Thymus (tissue), 11 donors: ENCODE measurements at regions not wholly inside any gene's neighbourhood (a gene's known extent, or its start where the extent isn't known, plus 50 kb on each side); places are given as distances from the start of the nearest gene placed in this dataset.

Source experiments
- DNase-seq, 9 donors: peaks; one replicate each; pipeline ENCODE4 v3.0.0-alpha.2; 2013; ENCODE audit warnings: low spot score in 9 of 9, low read depth in 6 of 9, missing footprints in 1 of 9
- H3K27ac ChIP-seq, 2 donors: one replicate each; pipeline ENCODE4 v1.5.1; 2013; ENCODE audit warnings: control low read depth in 1 of 2, low read depth in 1 of 2, low read length in 1 of 2, mild to moderate bottlenecking in 1 of 2, moderate library complexity in 1 of 2
- H3K27me3 ChIP-seq, 2 donors: one replicate each; pipeline ENCODE4 v1.5.1; 2013; ENCODE audit warnings: low read length in 1 of 2; ENCODE audit not compliant: control insufficient read depth in 2 of 2, insufficient read depth in 1 of 2
- H3K36me3 ChIP-seq, 2 donors: one replicate each; pipeline ENCODE4 v1.5.1; 2013; ENCODE audit warnings: low read length in 1 of 2, mild to moderate bottlenecking in 1 of 2, moderate library complexity in 1 of 2; ENCODE audit not compliant: control insufficient read depth in 2 of 2, insufficient read depth in 2 of 2
- H3K4me1 ChIP-seq, 2 donors: one replicate each; pipeline ENCODE4 v1.5.1; 2013; ENCODE audit warnings: low read length in 2 of 2; ENCODE audit not compliant: control insufficient read depth in 2 of 2, insufficient read depth in 2 of 2
- H3K4me3 ChIP-seq, 2 donors: one replicate each; pipeline ENCODE4 v1.5.1; 2013; ENCODE audit warnings: low read length in 2 of 2, control low read depth in 1 of 2, mild to moderate bottlenecking in 1 of 2
- H3K9me3 ChIP-seq, 2 donors: one replicate each; pipeline ENCODE4 v1.5.1; 2013; ENCODE audit warnings: low read length in 1 of 2, mild to moderate bottlenecking in 1 of 2; ENCODE audit not compliant: control insufficient read depth in 2 of 2, insufficient read depth in 1 of 2
- WGBS: extraction: QIAGEN DNeasy Blood & Tissue Kit; methylation state at CpG from one replicate; pipeline ENCODE4 v1.1.7; 2013; 5-methylcytosine and 5-hydroxymethylcytosine counted together
- donor health status: healthy.

- Histone ChIP-seq H3K9me3 (no peaks in the 10 kb centered on the region), H3K4me1 (no peaks in the 10 kb centered on the region), H3K27ac (no peak overlapping the region), H3K27me3 (no peaks in the 10 kb centered on the region), H3K4me3 (no peak overlapping the region), H3K36me3 (no peaks in the 10 kb centered on the region)
- 88% methylated on average over 1 of the region's 1 CpG for WGBS
- DNase-seq, result no peak
Observed at GRCh38 chr2:47645246-47645645, 74.5 kb upstream of the KCNK12 start.

GRCh38 chr2:47644351-47644750 lies 73.6 kb upstream of the KCNK12 start:
- no peak overlapping the region for H3K27ac ChIP-seq
- no peaks in the 10 kb centered on the region for H3K9me3 ChIP-seq
- 93% methylated on average over 4 of the region's 4 CpGs for WGBS
- no peak for DNase-seq
- no peaks in the 10 kb centered on the region for H3K36me3 ChIP-seq
- no peaks in the 10 kb centered on the region for H3K27me3 ChIP-seq
- no peaks in the 10 kb centered on the region for H3K4me1 ChIP-seq
- H3K4me3 ChIP-seq, result no peak overlapping the region

GRCh38 chr2:47641366-47641765 lies 70.6 kb upstream of the KCNK12 start:
- H3K27ac ChIP-seq, result no peak overlapping the region
- WGBS, result 96% methylated on average over 2 of the region's 2 CpGs
- no peak for DNase-seq
- no peak overlapping the region for H3K4me3 ChIP-seq
- no peaks in the 10 kb centered on the region for H3K9me3 ChIP-seq
- H3K27me3 ChIP-seq, result no peaks in the 10 kb centered on the region
- H3K4me1 ChIP-seq, result no peaks in the 10 kb centered on the region
- H3K36me3 ChIP-seq, result no peaks in the 10 kb centered on the region

- no peak overlapping the region for H3K27ac ChIP-seq
- H3K36me3 ChIP-seq, result no peaks in the 10 kb centered on the region
- no peak overlapping the region for H3K4me3 ChIP-seq
- H3K9me3 ChIP-seq, result no peaks in the 10 kb centered on the region
- H3K4me1 ChIP-seq, result no peaks in the 10 kb centered on the region
- H3K27me3 ChIP-seq, result no peaks in the 10 kb centered on the region
- no peak for DNase-seq
- 92% methylated on average over 3 of the region's 3 CpGs for WGBS
Observed at GRCh38 chr2:47640356-47640755, 69.6 kb upstream of the KCNK12 start.

- H3K27ac ChIP-seq, result no peak overlapping the region
- H3K4me3 ChIP-seq, result no peak overlapping the region
- no peaks in the 10 kb centered on the region for H3K9me3 ChIP-seq
- no peaks in the 10 kb centered on the region for H3K36me3 ChIP-seq
- no peaks in the 10 kb centered on the region for H3K27me3 ChIP-seq
- no peak for DNase-seq
- no peaks in the 10 kb centered on the region for H3K4me1 ChIP-seq
- WGBS, result 97% methylated on average over 4 of the region's 4 CpGs
Observed at GRCh38 chr2:47639467-47639866, 68.7 kb upstream of the KCNK12 start.

GRCh38 chr2:47638430-47638829 lies 67.6 kb upstream of the KCNK12 start:
- Histone ChIP-seq H3K4me3 (no peak overlapping the region), H3K36me3 (no peaks in the 10 kb centered on the region), H3K27me3 (no peaks in the 10 kb centered on the region), H3K9me3 (no peaks in the 10 kb centered on the region), H3K27ac (no peak overlapping the region), H3K4me1 (no peaks in the 10 kb centered on the region)
- WGBS, result 71% methylated on average over 2 of the region's 2 CpGs
- DNase-seq, result no peak

GRCh38 chr2:47636596-47637264 lies 65.9 kb upstream of the KCNK12 start:
- Histone ChIP-seq H3K27ac (no peak overlapping the region), H3K27me3 (no peaks in the 10 kb centered on the region)
- DNase-seq, result no peak

GRCh38 chr2:47636176-47636575 lies 65.4 kb upstream of the KCNK12 start:
- Histone ChIP-seq H3K4me1 (no peaks in the 10 kb centered on the region), H3K27ac (no peak overlapping the region), H3K27me3 (no peaks in the 10 kb centered on the region), H3K9me3 (no peaks in the 10 kb centered on the region), H3K4me3 (no peak overlapping the region), H3K36me3 (no peaks in the 10 kb centered on the region)
- no peak for DNase-seq
- 97% methylated on average over 4 of the region's 4 CpGs for WGBS

More at GRCh38 chr2:47636596-47637264, 65.9 kb upstream of the KCNK12 start:
- Histone ChIP-seq H3K4me3 (no peak overlapping the region), H3K36me3 (no peaks in the 10 kb centered on the region), H3K9me3 (no peaks in the 10 kb centered on the region), H3K4me1 (no peaks in the 10 kb centered on the region)
- WGBS, result 96% methylated on average over 10 of the region's 10 CpGs

- Histone ChIP-seq H3K27me3 (no peaks in the 10 kb centered on the region), H3K27ac (no peak overlapping the region), H3K9me3 (no peaks in the 10 kb centered on the region), H3K4me3 (no peak overlapping the region), H3K4me1 (no peaks in the 10 kb centered on the region), H3K36me3 (no peaks in the 10 kb centered on the region)
- no peak for DNase-seq
- WGBS, result 91% methylated on average over 3 of the region's 3 CpGs
Observed at GRCh38 chr2:47632754-47633153, 62.0 kb upstream of the KCNK12 start.
